Upper lobe of right lung (tissue), 1 donor: ENCODE measurements at regions not wholly inside any gene's neighbourhood (a gene's known extent, or its start where the extent isn't known, plus 50 kb on each side); places are given as distances from the start of the nearest gene placed in this dataset.

ENCODE experiments used
- ATAC-seq: fragments of 200-7000 bp; cut with Tn5 transposase; one replicate; pipeline ENCODE4 v1.9.1; 2020; ENCODE audit warnings: mild to moderate bottlenecking, moderate library complexity
- DNase-seq: peaks from one replicate; pipeline ENCODE4 v3.0.0-alpha.2; 2020
- H3K27ac ChIP-seq: fragments of 200-600 bp; one replicate; pipeline ENCODE4 v1.8.0; 2022
- H3K27me3 ChIP-seq: fragments of 200-600 bp; one replicate; pipeline ENCODE4 v1.8.0; 2022; ENCODE audit warnings: mild to moderate bottlenecking
- H3K36me3 ChIP-seq: fragments of 200-600 bp; one replicate; pipeline ENCODE4 v1.8.0; 2022
- H3K4me1 ChIP-seq: fragments of 200-600 bp; one replicate; pipeline ENCODE4 v1.8.0; 2022
- H3K4me3 ChIP-seq: fragments of 200-600 bp; one replicate; pipeline ENCODE4 v1.8.0; 2022; ENCODE audit warnings: mild to moderate bottlenecking
- H3K9me3 ChIP-seq: fragments of 200-600 bp; one replicate; pipeline ENCODE4 v1.8.0; 2022
- intact Hi-C: fragments of 100-400 bp; cut with DNase I; formaldehyde crosslinking; loops from one replicate; pipeline ENCODE4 v1.11.0; 2022
- TF ChIP-seq, protein P1 (sequence below): fragments of 200-600 bp; IDR thresholded peaks from one replicate; pipeline ENCODE4 v1.8.0; 2022; ENCODE audit warnings: antibody characterized with exemption
- donor health status: DM: no; HTN: yes; CAD: no; lungs with severe emphysema.

DNA sequence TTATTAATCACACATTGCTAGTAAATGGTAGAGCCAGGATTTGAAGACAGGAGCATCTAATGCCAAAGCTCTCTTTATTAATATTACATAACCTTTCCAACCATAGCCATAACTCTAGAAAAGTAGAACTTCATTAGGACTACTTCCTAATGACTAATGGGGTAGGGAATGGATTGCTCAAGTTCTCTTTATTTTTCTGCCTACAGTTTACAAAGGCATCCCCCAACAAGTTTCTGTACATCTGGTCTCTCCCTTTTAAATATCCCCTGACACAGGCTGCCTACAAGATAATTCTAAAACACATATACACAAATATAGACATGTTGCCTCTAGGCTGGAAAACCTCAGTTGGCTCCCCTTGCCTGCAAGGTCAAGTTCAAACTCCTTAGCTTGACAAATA, 534.9 kb downstream of the SOX6 start:
- Histone ChIP-seq H3K9me3 (no peaks in the 10 kb centered on the region), H3K4me1 (peaks cover 21% of the 10 kb centered on the region), H3K36me3 (no peaks in the 10 kb centered on the region), H3K27ac (no peak overlapping the region), H3K4me3 (no peak overlapping the region), H3K27me3 (no peaks in the 10 kb centered on the region)
- no peak for ATAC-seq
- no peak for DNase-seq
- TF ChIP-seq, protein P1, sequence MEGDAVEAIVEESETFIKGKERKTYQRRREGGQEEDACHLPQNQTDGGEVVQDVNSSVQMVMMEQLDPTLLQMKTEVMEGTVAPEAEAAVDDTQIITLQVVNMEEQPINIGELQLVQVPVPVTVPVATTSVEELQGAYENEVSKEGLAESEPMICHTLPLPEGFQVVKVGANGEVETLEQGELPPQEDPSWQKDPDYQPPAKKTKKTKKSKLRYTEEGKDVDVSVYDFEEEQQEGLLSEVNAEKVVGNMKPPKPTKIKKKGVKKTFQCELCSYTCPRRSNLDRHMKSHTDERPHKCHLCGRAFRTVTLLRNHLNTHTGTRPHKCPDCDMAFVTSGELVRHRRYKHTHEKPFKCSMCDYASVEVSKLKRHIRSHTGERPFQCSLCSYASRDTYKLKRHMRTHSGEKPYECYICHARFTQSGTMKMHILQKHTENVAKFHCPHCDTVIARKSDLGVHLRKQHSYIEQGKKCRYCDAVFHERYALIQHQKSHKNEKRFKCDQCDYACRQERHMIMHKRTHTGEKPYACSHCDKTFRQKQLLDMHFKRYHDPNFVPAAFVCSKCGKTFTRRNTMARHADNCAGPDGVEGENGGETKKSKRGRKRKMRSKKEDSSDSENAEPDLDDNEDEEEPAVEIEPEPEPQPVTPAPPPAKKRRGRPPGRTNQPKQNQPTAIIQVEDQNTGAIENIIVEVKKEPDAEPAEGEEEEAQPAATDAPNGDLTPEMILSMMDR: no peak
- intact Hi-C loops: no loop called here

GRCh38 chr11:15824060-15824459, 532.3 kb downstream of the SOX6 start:
- peaks cover 16% of the 10 kb centered on the region for H3K4me1 ChIP-seq
- ATAC-seq (no peak), DNase-seq (no peak)
- TF ChIP-seq, protein P1: no peak
- H3K27me3 ChIP-seq: no peaks in the 10 kb centered on the region
- no peak overlapping the region for H3K4me3 ChIP-seq
- no peaks in the 10 kb centered on the region for H3K36me3 ChIP-seq
- intact Hi-C loops: no loop called here
- no peaks in the 10 kb centered on the region for H3K9me3 ChIP-seq
- no peak overlapping the region for H3K27ac ChIP-seq

DNA sequence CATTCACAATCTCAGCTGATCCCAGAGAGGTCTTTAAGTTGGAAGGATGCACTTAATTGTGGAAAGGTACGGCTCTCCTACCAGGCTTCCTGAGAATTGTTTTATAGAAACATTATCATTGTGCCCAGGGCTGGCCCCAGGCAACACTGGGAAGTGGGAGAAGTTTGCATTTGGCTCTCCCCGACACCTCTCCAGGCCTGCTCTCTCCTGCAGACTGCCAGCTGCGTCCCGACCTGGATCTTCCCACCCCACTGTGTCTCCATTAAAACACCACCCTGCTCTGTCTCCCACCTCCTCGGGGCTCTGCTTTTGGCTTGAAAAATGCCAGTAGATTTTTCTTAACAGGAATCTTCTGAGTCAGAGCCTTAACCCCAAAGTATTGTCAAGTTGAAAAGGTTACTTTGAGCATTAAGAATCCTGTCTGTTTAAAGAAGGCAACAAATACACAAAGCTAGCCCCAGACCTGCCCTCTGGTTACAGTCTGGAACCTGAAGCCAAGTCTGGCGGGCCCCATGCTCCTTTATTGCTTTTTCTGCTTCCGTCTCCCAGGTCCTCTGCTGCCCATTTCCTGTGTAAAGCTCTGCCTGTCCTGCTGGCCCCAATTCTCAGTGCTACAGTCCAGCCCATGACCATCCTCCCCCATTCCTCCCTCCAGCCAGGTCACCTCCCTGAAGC, 530.2 kb downstream of the SOX6 start:
- H3K9me3 ChIP-seq: no peaks in the 10 kb centered on the region
- H3K27me3 ChIP-seq: no peaks in the 10 kb centered on the region
- no peak for DNase-seq
- no peak for ATAC-seq
- intact Hi-C loops: no loop called here
- TF ChIP-seq, protein P1: no peak
- H3K4me3 ChIP-seq: no peak overlapping the region
- peaks cover 13% of the 10 kb centered on the region for H3K4me1 ChIP-seq
- no peak overlapping the region for H3K27ac ChIP-seq
- H3K36me3 ChIP-seq: no peaks in the 10 kb centered on the region

DNA sequence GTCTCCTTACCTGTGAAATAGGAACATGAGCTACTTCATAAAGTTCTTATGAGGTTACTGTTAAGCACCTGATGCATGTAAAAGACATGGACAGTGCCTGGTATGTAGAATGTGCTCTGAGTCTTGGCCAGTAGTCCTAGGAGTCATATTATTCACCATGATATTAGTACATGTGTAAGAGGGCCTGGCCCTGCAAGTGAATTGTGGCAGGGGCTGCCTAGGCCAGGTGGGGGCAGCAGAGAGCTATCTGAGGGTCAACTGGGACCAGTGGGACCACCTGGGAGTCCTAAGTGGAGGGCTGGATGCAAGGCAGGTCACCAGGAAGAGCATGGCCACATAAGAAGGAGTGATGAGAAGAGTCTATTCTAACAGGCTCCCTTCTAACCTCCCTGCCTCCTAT, 529.5 kb downstream of the SOX6 start:
- no peaks in the 10 kb centered on the region for H3K9me3 ChIP-seq
- TF ChIP-seq, protein P1: peak; percentile 53
- peak; percentile 76 for ATAC-seq
- H3K36me3 ChIP-seq: no peaks in the 10 kb centered on the region
- intact Hi-C loops: no loop called here
- H3K27ac ChIP-seq: no peak overlapping the region
- no peak overlapping the region for H3K4me3 ChIP-seq
- no peaks in the 10 kb centered on the region for H3K27me3 ChIP-seq
- peaks cover 13% of the 10 kb centered on the region for H3K4me1 ChIP-seq
- DNase-seq: peak; percentile 67

GRCh38 chr11:15828215-15828853, 528.0 kb downstream of the SOX6 start:
- no peaks in the 10 kb centered on the region for H3K9me3 ChIP-seq
- no peaks in the 10 kb centered on the region for H3K27me3 ChIP-seq
- no peak for DNase-seq
- TF ChIP-seq, protein P1: no peak
- no peak for ATAC-seq
- no peak overlapping the region for H3K27ac ChIP-seq
- intact Hi-C loops: no loop called here
- no peaks in the 10 kb centered on the region for H3K36me3 ChIP-seq
- H3K4me1 ChIP-seq: peaks cover 13% of the 10 kb centered on the region
- no peak overlapping the region for H3K4me3 ChIP-seq
